Esophagus squamous epithelium (tissue), 4 donors: ENCODE measurements at regions not wholly inside any gene's neighbourhood (a gene's known extent, or its start where the extent isn't known, plus 50 kb on each side); places are given as distances from the start of the nearest gene placed in this dataset.

Source experiments
- POLR2A ChIP-seq, 4 donors: fragments of 450-650 bp; IDR thresholded peaks; one replicate each; pipeline ENCODE4 v1.6.1; 2017; ENCODE audit warnings: antibody characterized with exemption in 4 of 4, mild to moderate bottlenecking in 4 of 4, moderate library complexity in 3 of 4
- TF ChIP-seq, protein P1 (sequence below), 6 experiments: fragments of 450-650 bp in 4 of 6; fragments of 200-600 bp in 2 of 6; sonication (generic) in 2 of 6; IDR thresholded peaks; one replicate each; pipeline ENCODE4 v1.5.1; 2016 to 2019; ENCODE audit warnings: antibody characterized with exemption in 6 of 6, mild to moderate bottlenecking in 4 of 6, moderate library complexity in 4 of 6

DNA sequence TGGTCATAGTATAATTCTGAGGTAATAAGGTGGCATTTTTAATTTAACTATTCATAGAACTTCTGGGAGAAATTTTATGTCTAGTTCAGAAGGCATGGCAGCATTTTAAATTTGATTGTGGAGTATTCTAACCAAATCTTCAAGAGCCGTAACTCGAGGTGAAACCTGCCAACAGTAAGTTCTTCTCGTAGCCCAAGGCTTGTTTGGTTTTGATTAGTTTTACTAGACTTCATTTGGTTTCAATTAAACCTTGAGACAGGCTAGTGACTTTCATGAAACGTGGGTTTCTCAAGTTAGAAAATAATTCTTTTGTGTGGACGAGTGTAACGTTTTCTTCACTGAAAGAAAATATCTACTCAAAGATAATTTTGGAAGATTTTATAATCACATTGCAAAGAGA lies 395.5 kb downstream of the USP25 start:
- TF ChIP-seq, protein P1, sequence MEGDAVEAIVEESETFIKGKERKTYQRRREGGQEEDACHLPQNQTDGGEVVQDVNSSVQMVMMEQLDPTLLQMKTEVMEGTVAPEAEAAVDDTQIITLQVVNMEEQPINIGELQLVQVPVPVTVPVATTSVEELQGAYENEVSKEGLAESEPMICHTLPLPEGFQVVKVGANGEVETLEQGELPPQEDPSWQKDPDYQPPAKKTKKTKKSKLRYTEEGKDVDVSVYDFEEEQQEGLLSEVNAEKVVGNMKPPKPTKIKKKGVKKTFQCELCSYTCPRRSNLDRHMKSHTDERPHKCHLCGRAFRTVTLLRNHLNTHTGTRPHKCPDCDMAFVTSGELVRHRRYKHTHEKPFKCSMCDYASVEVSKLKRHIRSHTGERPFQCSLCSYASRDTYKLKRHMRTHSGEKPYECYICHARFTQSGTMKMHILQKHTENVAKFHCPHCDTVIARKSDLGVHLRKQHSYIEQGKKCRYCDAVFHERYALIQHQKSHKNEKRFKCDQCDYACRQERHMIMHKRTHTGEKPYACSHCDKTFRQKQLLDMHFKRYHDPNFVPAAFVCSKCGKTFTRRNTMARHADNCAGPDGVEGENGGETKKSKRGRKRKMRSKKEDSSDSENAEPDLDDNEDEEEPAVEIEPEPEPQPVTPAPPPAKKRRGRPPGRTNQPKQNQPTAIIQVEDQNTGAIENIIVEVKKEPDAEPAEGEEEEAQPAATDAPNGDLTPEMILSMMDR (IDR thresholded peaks at IDR 0.05), result no peak
- TF ChIP-seq POLR2A (IDR thresholded peaks at IDR 0.05), result no peak
